ENCODE measurements at regions not wholly inside any gene's neighbourhood (a gene's known extent, or its start where the extent isn't known, plus 50 kb on each side); places are given as distances from the start of the nearest gene placed in this dataset.

DNA sequence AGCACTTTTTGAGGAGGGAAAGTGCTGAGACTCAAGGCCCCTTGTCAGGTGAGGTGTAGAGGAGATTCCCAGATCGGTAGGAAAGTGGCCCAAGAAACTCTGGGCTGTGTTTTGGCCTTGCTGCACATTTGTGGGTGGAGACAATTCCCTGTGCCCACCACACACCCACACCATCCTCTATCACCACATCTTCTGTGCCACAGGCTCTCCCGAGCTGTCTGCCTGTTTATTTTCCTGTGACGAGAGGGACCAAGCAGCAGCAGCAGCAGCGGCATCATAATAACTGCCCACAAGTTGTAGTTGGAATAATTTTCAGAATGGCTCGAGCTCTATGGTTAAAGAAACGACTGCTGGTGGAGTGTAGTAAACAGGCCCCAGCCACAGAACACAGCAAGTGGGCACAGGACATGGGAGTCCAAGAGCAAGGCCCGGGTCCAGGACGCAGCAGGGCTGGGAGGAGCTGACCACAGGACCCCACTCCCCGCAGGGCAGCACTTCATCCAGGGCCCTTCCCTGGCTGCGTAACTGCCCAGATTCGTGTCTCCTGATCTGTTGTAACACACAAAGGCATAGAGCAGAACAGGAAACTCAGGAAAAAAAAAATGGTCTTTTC, 55.6 kb upstream of the BCL2L14 start:
- POLR2A ChIA-PET: no interaction called here
- FAIRE-seq: no peak
- Histone ChIP-seq H3K4me1 (ENCODE audit: control insufficient read depth, extremely low read depth, insufficient read depth, low read length) (no peaks in the 10 kb centered on the region), H3K27me3 (ENCODE audit: control insufficient read depth in 2 of 2, insufficient read depth in 2 of 2, low read length in 2 of 2) (peaks cover 0 to 3% of the 10 kb centered on the region in 2 experiments), H3K9me3 (replicated peaks; ENCODE audit: control insufficient read depth, insufficient read depth, low read length) (no peaks in the 10 kb centered on the region), H3K4me3 (replicated peaks in 1 of 3; ENCODE audit: insufficient read depth in 1 of 3, low read depth in 1 of 3, low read length in 3 of 3) (no peak overlapping the region), H3K9ac (replicated peaks; ENCODE audit: extremely low read depth, insufficient read depth, low read length) (no peak overlapping the region), H3K27ac (ENCODE audit: insufficient read depth, low read depth, low read length) (no peak overlapping the region), H3K4me2 (ENCODE audit: insufficient read depth, low read length) (no peak overlapping the region), H3K79me2 (ENCODE audit: control insufficient read depth, insufficient read depth, low read length) (no peaks in the 10 kb centered on the region), H3K9me1 (replicated peaks; ENCODE audit: control insufficient read depth, extremely low read depth, insufficient read depth, low read length) (no peaks in the 10 kb centered on the region), H3K36me3 (ENCODE audit: control insufficient read depth in 2 of 2, extremely low read depth in 1 of 2, insufficient read depth in 2 of 2, low read length in 2 of 2) (no peaks in the 10 kb centered on the region), H4K20me1 (replicated peaks; ENCODE audit: control insufficient read depth, extremely low read depth, insufficient read depth, low read length) (no peaks in the 10 kb centered on the region), H2AFZ (ENCODE audit: low read depth, low read length) (no peak overlapping the region)
- intact Hi-C loops (cut with micrococcal nuclease) (no loop called here), dilution Hi-C loops (cut with MboI; ENCODE audit: extremely low pct_ligation_motif_present, low sequenced_read_pairs) (no loop called here)
- CTCF ChIA-PET: no interaction called here
- TF ChIP-seq EZH2 (IDR thresholded peaks at IDR 0.05; ENCODE audit: borderline replicate concordance, low read depth, low read length, severe bottlenecking): no peak
- no peak for TF ChIP-seq GATA2 (IDR thresholded peaks at IDR 0.05; ENCODE audit: insufficient read depth, insufficient read length, low read depth, low read length)
- BruUV-seq (replicated peaks): no TSS peak
- DNase-seq (ENCODE audit: low read depth, low spot score): no peak

DNA sequence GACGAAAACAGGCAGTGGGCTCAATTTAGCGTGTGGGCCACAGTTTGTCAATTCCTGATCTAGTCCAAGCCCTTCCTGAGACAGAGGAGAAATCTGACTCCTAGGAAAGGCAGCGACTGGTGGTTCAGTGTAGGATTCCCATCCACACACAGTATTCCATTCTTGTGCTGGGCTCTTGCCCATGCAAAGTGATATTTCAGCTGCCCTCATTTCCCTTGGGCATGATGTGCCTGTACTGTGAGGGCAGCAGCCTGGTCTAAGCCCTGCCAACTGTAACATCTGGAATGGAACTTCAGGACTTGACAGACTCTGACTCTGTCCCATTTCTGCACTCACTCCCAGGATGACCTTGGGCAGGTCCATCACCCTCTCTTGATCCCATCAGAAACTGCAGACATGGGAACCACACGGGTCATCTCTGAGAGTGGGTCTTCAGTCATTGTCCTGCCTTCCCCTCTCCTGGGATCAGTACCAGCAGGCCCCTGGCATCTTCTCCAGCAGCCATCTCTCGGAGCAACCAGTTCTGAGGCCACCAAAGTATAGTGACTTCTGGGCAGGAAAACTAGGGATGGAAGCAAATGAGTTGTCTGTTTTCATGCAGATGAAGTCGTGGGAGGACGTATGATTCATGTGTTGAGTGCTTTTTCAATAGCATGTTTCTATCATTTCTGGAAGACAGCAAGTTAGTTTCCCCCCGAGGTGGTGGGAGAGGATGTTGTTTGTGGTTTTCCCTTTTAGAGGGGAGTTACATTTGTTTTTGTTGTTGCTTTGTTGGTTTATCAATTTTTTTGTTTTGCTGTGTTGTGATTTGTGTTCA, 54.2 kb upstream of the BCL2L14 start:
- H2AFZ ChIP-seq (ENCODE audit: low read depth, low read length): no peak overlapping the region
- no peaks in the 10 kb centered on the region for H3K36me3 ChIP-seq (ENCODE audit: control insufficient read depth in 2 of 2, extremely low read depth in 1 of 2, insufficient read depth in 2 of 2, low read length in 2 of 2)
- no peaks in the 10 kb centered on the region for H3K9me1 ChIP-seq (replicated peaks; ENCODE audit: control insufficient read depth, extremely low read depth, insufficient read depth, low read length)
- no peak for TF ChIP-seq GATA2 (IDR thresholded peaks at IDR 0.05; ENCODE audit: insufficient read depth, insufficient read length, low read depth, low read length)
- TF ChIP-seq, protein P1, sequence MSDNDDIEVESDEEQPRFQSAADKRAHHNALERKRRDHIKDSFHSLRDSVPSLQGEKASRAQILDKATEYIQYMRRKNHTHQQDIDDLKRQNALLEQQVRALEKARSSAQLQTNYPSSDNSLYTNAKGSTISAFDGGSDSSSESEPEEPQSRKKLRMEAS (IDR thresholded peaks at IDR 0.05; ENCODE audit: insufficient read depth, insufficient read length): no peak
- no peak for TF ChIP-seq JUN (IDR thresholded peaks at IDR 0.05; ENCODE audit: borderline replicate concordance, insufficient read depth, insufficient read length, low read depth)
- TF ChIP-seq FOS (IDR thresholded peaks at IDR 0.05; ENCODE audit: borderline replicate concordance, insufficient read depth, low read length): no peak
- no peak overlapping the region for H3K4me3 ChIP-seq (replicated peaks in 1 of 3; ENCODE audit: insufficient read depth in 1 of 3, low read depth in 1 of 3, low read length in 3 of 3)
- peaks cover 0 to 3% of the 10 kb centered on the region in 2 experiments for H3K27me3 ChIP-seq (ENCODE audit: control insufficient read depth in 2 of 2, insufficient read depth in 2 of 2, low read length in 2 of 2)
- H3K79me2 ChIP-seq (ENCODE audit: control insufficient read depth, insufficient read depth, low read length): no peaks in the 10 kb centered on the region
- no TSS peak for BruUV-seq (replicated peaks)
- intact Hi-C loops (cut with micrococcal nuclease) (no loop called here), dilution Hi-C loops (cut with MboI; ENCODE audit: extremely low pct_ligation_motif_present, low sequenced_read_pairs) (no loop called here)
- ChIA-PET CTCF (no interaction called here), POLR2A (no interaction called here)
- no peaks in the 10 kb centered on the region for H3K9me3 ChIP-seq (replicated peaks; ENCODE audit: control insufficient read depth, insufficient read depth, low read length)
- H3K9ac ChIP-seq (replicated peaks; ENCODE audit: extremely low read depth, insufficient read depth, low read length): no peak overlapping the region
- no peak for FAIRE-seq
- no peaks in the 10 kb centered on the region for H3K4me1 ChIP-seq (ENCODE audit: control insufficient read depth, extremely low read depth, insufficient read depth, low read length)
- DNase-seq (ENCODE audit: low read depth, low spot score): no peak
- no peak overlapping the region for H3K27ac ChIP-seq (ENCODE audit: insufficient read depth, low read depth, low read length)
- H4K20me1 ChIP-seq (replicated peaks; ENCODE audit: control insufficient read depth, extremely low read depth, insufficient read depth, low read length): no peaks in the 10 kb centered on the region
- no peak overlapping the region for H3K4me2 ChIP-seq (ENCODE audit: insufficient read depth, low read length)
